ENCODE measurements at regions not wholly inside any gene's neighbourhood (a gene's known extent, or its start where the extent isn't known, plus 50 kb on each side); places are given as distances from the start of the nearest gene placed in this dataset.

GRCh38 chr3:38969317-38970235 lies 82.2 kb downstream of the SCN11A start:
- H3K27ac Mint-ChIP-seq, result no peak overlapping the region
- Histone ChIP-seq H3K9me3 (ENCODE audit: low read depth) (no peaks in the 10 kb centered on the region), H3K9ac (no peak overlapping the region), H3F3A (ENCODE audit: low read depth) (no peaks in the 10 kb centered on the region), H3K4me1 (peaks cover 8% of the 10 kb centered on the region), H3K27ac (no peak overlapping the region), H3K79me2 (ENCODE audit: low read depth) (no peaks in the 10 kb centered on the region), H3K27me3 (no peaks in the 10 kb centered on the region), H2AFZ (replicated peaks) (no peak overlapping the region), H3K4me3 (no peak overlapping the region), H4K20me1 (ENCODE audit: low read depth) (no peaks in the 10 kb centered on the region), H3K36me3 (no peaks in the 10 kb centered on the region), H3K4me2 (no peak overlapping the region)
- no peak overlapping the region for H3K4me3 Mint-ChIP-seq
- no peaks in the 10 kb centered on the region for H3K27me3 Mint-ChIP-seq (ENCODE audit: insufficient read depth, low read depth)
- DNase-seq (ENCODE audit: low spot score), result peak; percentile 21
- no peak for TF ChIP-seq EZH2phosphoT487 (IDR thresholded peaks at IDR 0.05)
- no peak for TF ChIP-seq EZH2 (IDR thresholded peaks at IDR 0.05)
- no peak for TF ChIP-seq CTCF (IDR thresholded peaks at IDR 0.05)
- H3K4me1 Mint-ChIP-seq, result peaks cover 20% of the 10 kb centered on the region
- no peaks in the 10 kb centered on the region for H3K36me3 Mint-ChIP-seq
- H3K9me3 Mint-ChIP-seq, result no peaks in the 10 kb centered on the region

- no peaks in the 10 kb centered on the region for H4K20me1 ChIP-seq (ENCODE audit: low read depth)
- no peaks in the 10 kb centered on the region for H3K27me3 ChIP-seq
- no peak overlapping the region for H3K4me3 ChIP-seq
- Mint-ChIP-seq H3K4me3 (no peak overlapping the region), H3K4me1 (peaks cover 20% of the 10 kb centered on the region), H3K27ac (no peak overlapping the region), H3K36me3 (no peaks in the 10 kb centered on the region), H3K27me3 (ENCODE audit: insufficient read depth, low read depth) (no peaks in the 10 kb centered on the region), H3K9me3 (no peaks in the 10 kb centered on the region)
- DNase-seq (ENCODE audit: low spot score), result no peak
- no peak overlapping the region for H3K27ac ChIP-seq
- H3K9me3 ChIP-seq (ENCODE audit: low read depth), result no peaks in the 10 kb centered on the region
- H3K4me2 ChIP-seq, result no peak overlapping the region
- H3F3A ChIP-seq (ENCODE audit: low read depth), result no peaks in the 10 kb centered on the region
- no peak overlapping the region for H2AFZ ChIP-seq (replicated peaks)
- H3K9ac ChIP-seq, result no peak overlapping the region
- TF ChIP-seq CTCF (IDR thresholded peaks at IDR 0.05) (no peak), EZH2 (IDR thresholded peaks at IDR 0.05) (no peak)
- no peaks in the 10 kb centered on the region for H3K79me2 ChIP-seq (ENCODE audit: low read depth)
- no peaks in the 10 kb centered on the region for H3K36me3 ChIP-seq
- peaks cover 8% of the 10 kb centered on the region for H3K4me1 ChIP-seq
These were observed 82.9 kb downstream of the SCN11A start for GRCh38 chr3:38968891-38969290.

- Histone ChIP-seq H3K9ac (no peak overlapping the region), H3K4me3 (no peak overlapping the region), H3K4me2 (no peak overlapping the region), H2AFZ (replicated peaks) (no peak overlapping the region), H3K4me1 (peaks cover 8% of the 10 kb centered on the region), H3F3A (ENCODE audit: low read depth) (no peaks in the 10 kb centered on the region), H3K27me3 (no peaks in the 10 kb centered on the region), H4K20me1 (ENCODE audit: low read depth) (no peaks in the 10 kb centered on the region), H3K27ac (no peak overlapping the region), H3K36me3 (no peaks in the 10 kb centered on the region), H3K9me3 (ENCODE audit: low read depth) (no peaks in the 10 kb centered on the region), H3K79me2 (ENCODE audit: low read depth) (no peaks in the 10 kb centered on the region)
- DNase-seq (ENCODE audit: low spot score), result no peak
- H3K9me3 Mint-ChIP-seq, result no peaks in the 10 kb centered on the region
- no peaks in the 10 kb centered on the region for H3K36me3 Mint-ChIP-seq
- no peak overlapping the region for H3K4me3 Mint-ChIP-seq
- no peak for TF ChIP-seq CTCF (IDR thresholded peaks at IDR 0.05)
- no peak for TF ChIP-seq EZH2phosphoT487 (IDR thresholded peaks at IDR 0.05)
- no peak for TF ChIP-seq EZH2 (IDR thresholded peaks at IDR 0.05)
- no peak overlapping the region for H3K27ac Mint-ChIP-seq
- peaks cover 20% of the 10 kb centered on the region for H3K4me1 Mint-ChIP-seq
- H3K27me3 Mint-ChIP-seq (ENCODE audit: insufficient read depth, low read depth), result no peaks in the 10 kb centered on the region
These were observed 83.3 kb downstream of the SCN11A start for GRCh38 chr3:38968403-38968802.

Measured in neural progenitor cell (in vitro differentiated cells).